ENCODE measurements at regions not wholly inside any gene's neighbourhood (a gene's known extent, or its start where the extent isn't known, plus 50 kb on each side); places are given as distances from the start of the nearest gene placed in this dataset.

DNA sequence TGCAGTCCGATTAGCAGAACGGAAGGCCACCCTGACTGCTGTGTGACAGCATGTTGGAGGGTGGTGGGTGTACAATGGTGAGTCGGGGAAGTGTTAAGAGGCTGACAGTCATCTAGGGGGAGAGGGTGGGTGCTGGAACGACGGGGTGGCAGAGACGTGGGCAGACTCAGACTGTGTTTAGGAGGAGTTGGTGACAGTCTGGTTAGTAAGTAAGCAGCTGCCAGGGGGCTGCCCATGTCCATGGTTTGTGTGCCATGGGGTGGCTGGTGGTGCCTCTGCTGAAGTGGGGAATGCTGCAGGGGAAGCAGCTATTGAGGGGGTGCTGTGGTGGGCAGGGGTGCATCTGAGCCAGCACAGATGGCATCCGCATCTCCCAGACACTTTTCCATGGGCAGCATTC lies 51.3 kb upstream of the BOD1 start:
- ChIA-PET POLR2A (ENCODE audit: low non-redundant PET) (no interaction called here), CTCF (no interaction called here)
- H3K27ac ChIP-seq: no peak overlapping the region
- DNase-seq (ENCODE audit: low spot score): no peak
- TF ChIP-seq, protein P1, sequence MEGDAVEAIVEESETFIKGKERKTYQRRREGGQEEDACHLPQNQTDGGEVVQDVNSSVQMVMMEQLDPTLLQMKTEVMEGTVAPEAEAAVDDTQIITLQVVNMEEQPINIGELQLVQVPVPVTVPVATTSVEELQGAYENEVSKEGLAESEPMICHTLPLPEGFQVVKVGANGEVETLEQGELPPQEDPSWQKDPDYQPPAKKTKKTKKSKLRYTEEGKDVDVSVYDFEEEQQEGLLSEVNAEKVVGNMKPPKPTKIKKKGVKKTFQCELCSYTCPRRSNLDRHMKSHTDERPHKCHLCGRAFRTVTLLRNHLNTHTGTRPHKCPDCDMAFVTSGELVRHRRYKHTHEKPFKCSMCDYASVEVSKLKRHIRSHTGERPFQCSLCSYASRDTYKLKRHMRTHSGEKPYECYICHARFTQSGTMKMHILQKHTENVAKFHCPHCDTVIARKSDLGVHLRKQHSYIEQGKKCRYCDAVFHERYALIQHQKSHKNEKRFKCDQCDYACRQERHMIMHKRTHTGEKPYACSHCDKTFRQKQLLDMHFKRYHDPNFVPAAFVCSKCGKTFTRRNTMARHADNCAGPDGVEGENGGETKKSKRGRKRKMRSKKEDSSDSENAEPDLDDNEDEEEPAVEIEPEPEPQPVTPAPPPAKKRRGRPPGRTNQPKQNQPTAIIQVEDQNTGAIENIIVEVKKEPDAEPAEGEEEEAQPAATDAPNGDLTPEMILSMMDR (conservative IDR thresholded peaks at IDR 0.05; ENCODE audit: low read depth): no peak

DNA sequence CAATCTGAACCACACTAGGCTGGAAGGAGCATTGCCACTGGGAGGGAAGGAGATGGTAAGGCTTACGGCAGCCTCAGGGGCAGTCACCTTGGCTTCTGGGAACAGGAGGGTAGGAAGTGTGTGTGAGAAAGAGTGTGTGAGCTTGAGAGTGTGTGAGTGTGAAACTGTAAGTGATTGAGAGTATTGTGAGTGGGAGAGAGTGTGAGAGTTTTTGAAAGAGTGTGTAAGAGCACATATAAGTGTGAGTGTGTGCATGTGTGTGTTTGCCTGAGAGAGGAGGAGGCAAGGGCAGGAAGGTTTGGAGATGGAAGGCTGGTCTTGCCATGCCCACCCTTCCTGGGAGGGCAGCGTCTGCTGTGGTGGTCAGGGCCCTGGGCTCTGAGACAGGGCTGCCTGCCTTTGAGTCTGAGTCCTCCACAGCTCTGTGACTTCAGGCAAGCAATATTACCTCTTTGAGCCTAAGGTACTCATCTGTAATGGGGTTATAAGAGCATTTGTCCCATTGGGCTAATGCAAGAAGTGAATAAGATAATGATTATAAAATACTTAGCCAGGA lies 51.9 kb upstream of the BOD1 start:
- TF ChIP-seq, protein P1 (conservative IDR thresholded peaks at IDR 0.05; ENCODE audit: low read depth): no peak
- no peak for DNase-seq (ENCODE audit: low spot score)
- H3K27ac ChIP-seq: no peak overlapping the region
- ChIA-PET POLR2A (ENCODE audit: low non-redundant PET) (no interaction called here), CTCF (no interaction called here)

DNA sequence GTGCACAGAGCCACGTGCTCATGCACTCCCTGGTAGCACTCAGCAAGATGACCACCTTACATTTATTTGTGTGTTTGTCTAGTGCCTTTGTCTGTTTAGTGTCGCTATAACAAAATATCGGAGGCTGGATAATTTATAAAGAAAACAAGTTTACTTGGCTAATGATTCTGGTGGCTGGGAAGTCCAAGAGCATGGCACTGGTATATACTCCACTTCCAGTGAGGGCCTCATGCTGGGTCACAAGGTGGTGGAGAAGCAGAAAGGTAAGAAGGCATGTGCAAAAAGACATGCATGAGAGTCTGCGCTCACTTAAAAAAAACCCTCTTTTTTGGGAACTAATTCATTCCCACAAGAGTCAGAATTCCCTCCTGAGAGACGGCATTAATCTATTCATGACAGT lies 52.5 kb upstream of the BOD1 start:
- CTCF ChIA-PET: interaction anchor here (0.6 kb wide), 1 partner anchor 11 kb away, joined by 3 read pairs; no protein-coding TSS in a partner anchor
- POLR2A ChIA-PET (ENCODE audit: low non-redundant PET): no interaction called here
- no peak overlapping the region for H3K27ac ChIP-seq
- no peak for DNase-seq (ENCODE audit: low spot score)
- TF ChIP-seq, protein P1 (conservative IDR thresholded peaks at IDR 0.05; ENCODE audit: low read depth): no peak

DNA sequence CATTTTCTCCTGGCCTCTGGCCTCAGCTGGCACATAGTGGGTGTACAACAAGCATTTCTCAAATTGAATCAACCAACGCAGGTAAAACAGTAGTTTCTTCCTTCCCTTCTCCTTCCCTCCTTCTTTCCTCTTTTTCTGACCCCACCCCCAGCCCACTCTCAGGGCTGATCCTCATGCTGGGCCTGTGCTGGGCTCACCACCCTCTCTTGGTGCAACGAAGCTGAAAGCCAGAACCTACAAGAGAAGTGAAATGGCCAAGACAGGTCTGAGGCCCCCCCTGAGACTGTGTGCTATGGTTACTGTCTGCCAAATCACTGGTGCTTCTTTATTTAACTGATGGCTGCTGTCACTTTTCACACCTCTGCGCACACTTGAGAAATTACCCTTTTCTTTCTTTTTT lies 53.0 kb upstream of the BOD1 start:
- no peak overlapping the region for H3K27ac ChIP-seq
- DNase-seq (ENCODE audit: low spot score): no peak
- POLR2A ChIA-PET (ENCODE audit: low non-redundant PET): no interaction called here
- TF ChIP-seq, protein P1 (conservative IDR thresholded peaks at IDR 0.05; ENCODE audit: low read depth): no peak
- CTCF ChIA-PET: interaction anchor here (0.6 to 1.0 kb wide), 2 partner anchors 11 to 98 kb away, joined by 3 to 4 read pairs; no protein-coding TSS in a partner anchor

DNA sequence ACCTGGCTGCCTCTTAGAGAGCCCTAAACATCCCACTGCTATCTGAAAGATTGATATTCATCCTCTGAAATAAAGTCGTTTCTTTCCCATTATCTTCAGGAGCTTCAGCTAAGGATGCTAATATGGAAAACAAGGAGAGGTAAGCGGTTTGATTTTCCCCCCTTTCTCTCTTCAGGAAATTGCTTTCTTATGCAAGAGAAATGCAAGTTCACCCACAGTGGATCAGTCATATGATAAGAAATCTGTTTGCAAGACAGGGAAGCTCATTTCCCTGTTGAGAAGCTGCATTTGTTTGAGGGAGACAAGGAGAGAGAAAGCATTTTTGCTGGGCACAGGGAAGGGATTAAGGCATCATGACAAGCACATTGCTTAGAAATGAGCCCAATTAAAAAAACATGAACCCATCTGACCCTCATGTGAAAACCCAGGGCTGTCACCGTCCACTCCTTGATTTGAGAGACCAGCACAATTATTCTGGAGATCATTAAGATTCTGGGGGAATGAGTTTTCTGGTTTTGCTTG lies 53.7 kb upstream of the BOD1 start:
- no peak overlapping the region for H3K27ac ChIP-seq
- TF ChIP-seq, protein P1 (conservative IDR thresholded peaks at IDR 0.05; ENCODE audit: low read depth): no peak
- no peak for DNase-seq (ENCODE audit: low spot score)
- ChIA-PET CTCF (interaction anchor here (0.6 to 1.0 kb wide), 2 partner anchors 97 to 408 kb away, joined by 3 to 4 read pairs; no protein-coding TSS in a partner anchor), POLR2A (ENCODE audit: low non-redundant PET) (no interaction called here)

DNA sequence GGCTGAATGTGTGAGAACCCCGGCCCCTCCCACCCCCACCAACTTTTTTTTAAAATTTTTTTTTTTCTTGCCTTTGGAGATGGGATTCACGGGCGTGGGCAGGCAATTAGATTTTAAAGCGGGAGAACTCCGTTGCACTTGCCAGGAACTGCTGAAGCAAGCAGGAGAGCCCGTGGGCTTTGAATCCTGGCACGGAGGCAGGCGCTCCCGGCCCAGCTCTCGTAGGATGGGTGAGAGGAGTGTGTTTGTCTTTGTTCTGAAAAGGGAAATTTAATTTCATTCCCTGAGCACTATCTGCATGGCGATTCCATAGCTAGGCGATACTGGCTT lies 54.3 kb upstream of the BOD1 start:
- POLR2A ChIA-PET (ENCODE audit: low non-redundant PET): no interaction called here
- CTCF ChIA-PET: interaction anchor here (0.6 to 0.7 kb wide), 2 partner anchors 349 to 408 kb away, joined by 3 read pairs; no protein-coding TSS in a partner anchor
- TF ChIP-seq, protein P1 (conservative IDR thresholded peaks at IDR 0.05; ENCODE audit: low read depth): no peak
- H3K27ac ChIP-seq: no peak overlapping the region
- no peak for DNase-seq (ENCODE audit: low spot score)
